BE2C (cell line): ENCODE measurements at regions not wholly inside any gene's neighbourhood (a gene's known extent, or its start where the extent isn't known, plus 50 kb on each side); places are given as distances from the start of the nearest gene placed in this dataset.

ENCODE experiments used
- DNase-seq: peaks from one replicate; pipeline ENCODE4 v3.0.0-alpha.2; 2020
- H3K27me3 ChIP-seq: fragments of 250-450 bp; sonication (Bioruptor Pico); 2 replicates; pipeline ENCODE4 v1.5.1; 2020; ENCODE audit warnings: mild to moderate bottlenecking
- H3K36me3 ChIP-seq: fragments of 250-450 bp; sonication (Bioruptor Pico); 2 replicates; pipeline ENCODE4 v1.5.1; 2020; ENCODE audit warnings: mild to moderate bottlenecking
- H3K4me1 ChIP-seq: fragments of 250-450 bp; sonication (Bioruptor Pico); 2 replicates; pipeline ENCODE4 v1.5.1; 2020
- H3K4me3 ChIP-seq: 2 replicates; pipeline ENCODE4 v1.5.1; 2011; ENCODE audit warnings: low read depth, low read length
- H3K9me3 ChIP-seq: fragments of 250-450 bp; sonication (Bioruptor Pico); 2 replicates; pipeline ENCODE4 v1.5.1; 2020
- CTCF ChIP-seq: IDR thresholded peaks from 2 replicates; pipeline ENCODE4 v1.5.1; 2012; ENCODE audit warnings: mild to moderate bottlenecking, low read depth, low read length

GRCh38 chr4:124146068-124146467 is 566.5 kb downstream of the ANKRD50 start:
- Histone ChIP-seq H3K4me1 (no peaks in the 10 kb centered on the region), H3K36me3 (no peaks in the 10 kb centered on the region), H3K9me3 (no peaks in the 10 kb centered on the region), H3K4me3 (no peak overlapping the region), H3K27me3 (no peaks in the 10 kb centered on the region)
- TF ChIP-seq CTCF = no peak
- DNase-seq = no peak

DNA sequence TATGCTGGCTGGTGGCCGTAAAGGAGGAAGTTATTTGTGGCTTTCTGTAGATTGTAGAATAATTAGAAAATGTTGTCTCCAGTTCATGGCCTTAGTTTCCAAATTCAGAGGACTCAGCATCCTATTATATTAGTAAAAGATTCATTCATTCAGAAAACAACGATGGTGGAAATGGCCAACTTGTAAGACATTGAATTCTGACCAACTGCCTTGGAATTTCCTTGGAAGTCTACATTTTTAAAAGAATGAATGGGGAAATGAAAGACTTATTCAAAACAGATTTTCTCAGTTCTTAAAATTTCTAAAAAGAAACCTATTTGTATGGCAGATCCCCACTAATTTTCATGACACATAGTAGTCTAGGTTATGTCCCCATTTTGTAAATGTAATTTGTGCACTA is 561.5 kb downstream of the ANKRD50 start:
- DNase-seq = no peak
- no peaks in the 10 kb centered on the region for H3K36me3 ChIP-seq
- no peaks in the 10 kb centered on the region for H3K4me1 ChIP-seq
- no peak overlapping the region for H3K4me3 ChIP-seq
- H3K9me3 ChIP-seq = no peaks in the 10 kb centered on the region
- no peak for TF ChIP-seq CTCF
- H3K27me3 ChIP-seq = no peaks in the 10 kb centered on the region

DNA sequence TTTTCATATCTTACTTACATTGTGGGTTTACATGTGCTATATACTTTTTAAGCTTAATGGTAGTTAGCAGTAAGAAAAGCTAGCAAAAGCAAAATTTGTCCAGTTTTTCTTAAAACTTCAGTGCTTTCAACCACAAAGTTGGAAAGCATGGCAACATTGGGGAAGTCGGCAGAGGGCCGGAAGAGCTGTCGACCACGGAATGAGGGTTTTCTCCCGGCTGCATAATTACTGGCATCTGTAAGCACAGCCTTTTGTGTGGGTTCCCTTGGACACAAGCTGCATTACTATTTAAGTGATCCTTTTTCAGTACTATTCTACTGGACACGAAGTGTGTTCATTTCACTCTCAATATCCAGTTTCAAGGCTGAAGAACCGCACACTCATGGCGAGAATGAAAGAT is 560.4 kb downstream of the ANKRD50 start:
- no peak for TF ChIP-seq CTCF
- H3K4me3 ChIP-seq = no peak overlapping the region
- DNase-seq = no peak
- no peaks in the 10 kb centered on the region for H3K27me3 ChIP-seq
- H3K9me3 ChIP-seq = no peaks in the 10 kb centered on the region
- no peaks in the 10 kb centered on the region for H3K36me3 ChIP-seq
- H3K4me1 ChIP-seq = no peaks in the 10 kb centered on the region

- Histone ChIP-seq H3K4me1 (no peaks in the 10 kb centered on the region), H3K36me3 (no peaks in the 10 kb centered on the region), H3K27me3 (no peaks in the 10 kb centered on the region), H3K4me3 (no peak overlapping the region), H3K9me3 (no peaks in the 10 kb centered on the region)
- no peak for TF ChIP-seq CTCF
- no peak for DNase-seq
These were observed 557.3 kb downstream of the ANKRD50 start for GRCh38 chr4:124155239-124155638.

GRCh38 chr4:124157396-124158083 is 555.0 kb downstream of the ANKRD50 start:
- no peak for TF ChIP-seq CTCF
- Histone ChIP-seq H3K4me1 (no peaks in the 10 kb centered on the region), H3K9me3 (no peaks in the 10 kb centered on the region), H3K36me3 (no peaks in the 10 kb centered on the region), H3K4me3 (no peak overlapping the region), H3K27me3 (no peaks in the 10 kb centered on the region)
- DNase-seq = no peak

- Histone ChIP-seq H3K4me1 (no peaks in the 10 kb centered on the region), H3K27me3 (no peaks in the 10 kb centered on the region), H3K9me3 (no peaks in the 10 kb centered on the region), H3K4me3 (no peak overlapping the region), H3K36me3 (no peaks in the 10 kb centered on the region)
- DNase-seq = no peak
- no peak for TF ChIP-seq CTCF
These were observed 549.1 kb downstream of the ANKRD50 start for GRCh38 chr4:124163401-124163800.
